A673 (cell line): ENCODE measurements at regions not wholly inside any gene's neighbourhood (a gene's known extent, or its start where the extent isn't known, plus 50 kb on each side); places are given as distances from the start of the nearest gene placed in this dataset.

ENCODE experiments used
- BruUV-seq: library from RNA; stranded (reverse); fragments of 400-500 nt; replicated peaks from 2 replicates; lab custom pipeline; 2021; lab: Mats Ljungman, UMichigan
- CTCF ChIA-PET: fragments of 300-600 bp; sonication (Branson Sonifier 250); formaldehyde crosslinking; loops from one replicate; lab custom pipeline; 2022; ENCODE audit warnings: antibody characterized with exemption; lab: Charles Lee
- POLR2A ChIA-PET: fragments of 300-600 bp; sonication (Branson Sonifier 250); formaldehyde crosslinking; loops from one replicate; lab custom pipeline; 2022; ENCODE audit warnings: antibody characterized with exemption; ENCODE audit not compliant: low non-redundant PET; lab: Charles Lee
- DNase-seq: peaks from one replicate; pipeline ENCODE4 v3.0.0-alpha.2; 2015; ENCODE audit warnings: low spot score
- H3K27ac ChIP-seq: fragments of 200-600 bp; sonication (generic); 2 replicates; pipeline ENCODE4 v1.5.1; 2016; ENCODE audit warnings: mixed run types, low read depth, mild to moderate bottlenecking, mixed read lengths, antibody characterized with exemption, low read length; ENCODE audit not compliant: poor library complexity, severe bottlenecking
- H3K27me3 ChIP-seq: fragments of 200-600 bp; sonication (generic); replicated peaks from 2 replicates; pipeline ENCODE4 v1.6.1; 2017; ENCODE audit warnings: mixed run types, low read depth, mild to moderate bottlenecking, mixed read lengths, antibody characterized with exemption, low read length; ENCODE audit not compliant: insufficient read depth, poor library complexity
- H3K36me3 ChIP-seq: fragments of 200-600 bp; sonication (generic); 2 replicates; pipeline ENCODE4 v1.6.1; 2016; ENCODE audit warnings: mixed run types, mild to moderate bottlenecking, mixed read lengths, antibody characterized with exemption, low read length; ENCODE audit not compliant: insufficient read depth, poor library complexity, severe bottlenecking
- H3K4me1 ChIP-seq: fragments of 200-600 bp; sonication (generic); 2 replicates; pipeline ENCODE4 v1.6.1; 2017; ENCODE audit warnings: mixed run types, mild to moderate bottlenecking, mixed read lengths, antibody characterized with exemption, low read length; ENCODE audit not compliant: insufficient read depth, poor library complexity, severe bottlenecking
- H3K4me3 ChIP-seq: fragments of 200-600 bp; sonication (generic); 2 replicates; pipeline ENCODE4 v1.5.1; 2016; ENCODE audit warnings: low read depth, mixed run types, mild to moderate bottlenecking, mixed read lengths, low read length; ENCODE audit not compliant: poor library complexity, severe bottlenecking
- H3K9me3 ChIP-seq: fragments of 200-600 bp; sonication (generic); 2 replicates; pipeline ENCODE4 v1.6.1; 2016; ENCODE audit warnings: mixed run types, low read depth, mild to moderate bottlenecking, mixed read lengths, antibody characterized with exemption, low read length; ENCODE audit not compliant: poor library complexity, severe bottlenecking
- CTCF ChIP-seq: fragments of 300-800, 200-600 bp; sonication (generic); conservative IDR thresholded peaks from 2 replicates; pipeline ENCODE4 v1.5.1; 2017; ENCODE audit warnings: low read depth, mild to moderate bottlenecking, antibody characterized with exemption, low read length, moderate library complexity, mixed read lengths
- EZH2 ChIP-seq: fragments of 200-600 bp; sonication (generic); IDR thresholded peaks from 2 replicates; pipeline ENCODE4 v1.6.1; 2017; ENCODE audit warnings: borderline replicate concordance, low read depth, mild to moderate bottlenecking, mixed read lengths, antibody characterized with exemption, low read length; ENCODE audit not compliant: poor library complexity, severe bottlenecking
- intact Hi-C: fragments of 100-400 bp; cut with micrococcal nuclease; formaldehyde crosslinking; loops from one replicate; pipeline ENCODE4 v1.10.0; 2022; ENCODE audit not compliant: unreplicated experiment

- intact Hi-C loops = no loop called here
- no peaks in the 10 kb centered on the region for H3K9me3 ChIP-seq
- TF ChIP-seq CTCF (no peak), EZH2 (no peak)
- H3K27me3 ChIP-seq = peaks cover 11% of the 10 kb centered on the region
- POLR2A ChIA-PET = no interaction called here
- peaks cover 32% of the 10 kb centered on the region for H3K4me1 ChIP-seq
- BruUV-seq = no TSS peak
- CTCF ChIA-PET = interaction anchor here (1.2 kb wide), 1 partner anchor 93 kb away, joined by 3 read pairs; no protein-coding TSS in a partner anchor
- H3K36me3 ChIP-seq = no peaks in the 10 kb centered on the region
- no peak overlapping the region for H3K4me3 ChIP-seq
- DNase-seq = peak; percentile 78
- no peak overlapping the region for H3K27ac ChIP-seq
Observed at GRCh38 chr5:36496471-36496870, 109.9 kb upstream of the SLC1A3 start.

- intact Hi-C loops = loop anchor here (10.0 kb wide), 2 partner anchors 238 to 428 kb away; no protein-coding TSS in a partner anchor
- Histone ChIP-seq H3K4me1 (peaks cover under 1% of the 10 kb centered on the region), H3K27me3 (peaks cover 11% of the 10 kb centered on the region), H3K27ac (no peak overlapping the region), H3K36me3 (no peaks in the 10 kb centered on the region), H3K4me3 (no peak overlapping the region), H3K9me3 (no peaks in the 10 kb centered on the region)
- DNase-seq = peak; percentile 58
- TF ChIP-seq EZH2 (no peak), CTCF (no peak)
- ChIA-PET POLR2A (no interaction called here), CTCF (no interaction called here)
- no TSS peak for BruUV-seq
Observed at GRCh38 chr5:36502608-36503007, 103.8 kb upstream of the SLC1A3 start.

- H3K4me3 ChIP-seq = no peak overlapping the region
- no peak overlapping the region for H3K27ac ChIP-seq
- TF ChIP-seq CTCF (no peak), EZH2 (no peak)
- DNase-seq = no peak
- CTCF ChIA-PET = interaction anchor here (1.2 to 1.5 kb wide), 2 partner anchors 88 to 90 kb away, joined by 4 to 7 read pairs; no protein-coding TSS in a partner anchor
- POLR2A ChIA-PET = no interaction called here
- intact Hi-C loops = loop anchor here (10.0 kb wide), 2 partner anchors 240 to 430 kb away; no protein-coding TSS in a partner anchor
- H3K27me3 ChIP-seq = no peaks in the 10 kb centered on the region
- no peaks in the 10 kb centered on the region for H3K36me3 ChIP-seq
- no peaks in the 10 kb centered on the region for H3K4me1 ChIP-seq
- no peaks in the 10 kb centered on the region for H3K9me3 ChIP-seq
- no TSS peak for BruUV-seq
Observed at GRCh38 chr5:36505021-36505420, 101.4 kb upstream of the SLC1A3 start.
